PC-3 (cell line): ENCODE measurements at regions not wholly inside any gene's neighbourhood (a gene's known extent, or its start where the extent isn't known, plus 50 kb on each side); places are given as distances from the start of the nearest gene placed in this dataset.

Source experiments
- CTCF ChIP-seq: fragments of 300-600 bp; sonication (generic); conservative IDR thresholded peaks from 2 replicates; pipeline ENCODE4 v1.5.1; 2017; ENCODE audit warnings: antibody characterized with exemption, low read depth, mild to moderate bottlenecking, low read length
- EZH2 ChIP-seq: fragments of 300-600 bp; sonication (generic); IDR thresholded peaks from one replicate; pipeline ENCODE4 v1.6.1; 2017; ENCODE audit warnings: antibody characterized with exemption, mild to moderate bottlenecking, low read length; ENCODE audit not compliant: unreplicated experiment

DNA sequence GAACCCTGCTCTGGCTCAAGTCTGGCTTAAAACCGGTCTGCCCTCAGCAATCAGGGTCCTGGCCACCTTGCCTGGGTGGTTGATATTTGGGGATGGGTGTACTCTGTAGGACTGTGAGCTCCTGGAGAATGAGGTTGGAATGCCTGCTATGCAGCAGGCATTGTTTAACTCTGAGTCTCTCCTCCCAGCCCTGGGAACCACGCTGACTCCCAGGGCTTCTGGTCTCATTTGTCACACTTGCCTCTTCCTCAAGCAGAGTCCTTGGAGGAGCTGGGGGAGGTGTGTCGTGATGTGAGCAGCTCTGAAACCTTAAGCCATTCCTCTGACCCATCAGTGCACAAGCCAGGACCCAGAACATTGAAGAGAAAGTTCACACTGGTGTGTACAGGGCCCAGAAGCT lies 340.1 kb downstream of the MN1 start:
- TF ChIP-seq CTCF (no peak), EZH2 (no peak)
